ENCODE measurements at regions not wholly inside any gene's neighbourhood (a gene's known extent, or its start where the extent isn't known, plus 50 kb on each side); places are given as distances from the start of the nearest gene placed in this dataset.
"Not testable (repeated sequence)": the region's sequence is repeated elsewhere in the genome, so short reads cannot be mapped to it uniquely, and the experiment has no call there.

DNA sequence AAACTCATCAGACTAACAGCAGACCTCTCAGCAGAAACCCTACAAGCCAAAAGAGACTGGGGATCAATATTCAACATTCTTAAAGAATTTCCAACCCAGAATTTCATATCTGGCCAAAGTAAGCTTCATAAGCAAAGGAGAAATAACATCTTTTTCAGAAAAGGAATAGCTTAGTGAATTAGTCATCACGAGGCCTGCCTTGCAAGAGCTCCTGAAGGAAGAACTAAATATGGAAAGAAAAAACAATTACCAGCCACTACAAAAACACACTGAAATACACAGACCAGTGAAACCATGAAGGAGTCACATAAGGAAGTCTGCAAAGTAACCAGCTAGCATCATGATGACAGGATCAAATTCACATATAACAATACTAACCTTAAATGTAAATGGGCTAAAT, 328.0 kb downstream of the XPNPEP1 start:
- POLR2A ChIA-PET; H3K9me3 ChIP-seq (ENCODE audit: control extremely low read depth in 1 of 5, control insufficient read depth in 4 of 5, insufficient read depth in 2 of 5, low read depth in 1 of 5, low read length in 4 of 5); H3K4me1 ChIP-seq (ENCODE audit: control extremely low read depth in 1 of 4, control insufficient read depth in 4 of 4, insufficient read depth in 4 of 4, low read length in 3 of 4); H3K27ac ChIP-seq (ENCODE audit: insufficient read depth in 1 of 2, low read depth in 1 of 2, low read length in 2 of 2, poor library complexity in 1 of 2, severe bottlenecking in 2 of 2); H3K4me3 ChIP-seq (ENCODE audit: control insufficient read depth in 1 of 7, extremely low read depth in 1 of 7, insufficient read depth in 4 of 7, low read depth in 2 of 7, low read length in 6 of 7); H3K27me3 ChIP-seq (replicated peaks in 2 of 5; ENCODE audit: control insufficient read depth in 4 of 5, insufficient read depth in 5 of 5, low read length in 4 of 5); H3K36me3 ChIP-seq (ENCODE audit: control insufficient read depth in 4 of 4, insufficient read depth in 4 of 4, low read length in 3 of 4); DNase-seq; CTCF ChIA-PET: not testable (repeated sequence)
- no CpG with 5 or more reads among the region's 1 CpG for WGBS (ENCODE audit: insufficient coverage)

DNA sequence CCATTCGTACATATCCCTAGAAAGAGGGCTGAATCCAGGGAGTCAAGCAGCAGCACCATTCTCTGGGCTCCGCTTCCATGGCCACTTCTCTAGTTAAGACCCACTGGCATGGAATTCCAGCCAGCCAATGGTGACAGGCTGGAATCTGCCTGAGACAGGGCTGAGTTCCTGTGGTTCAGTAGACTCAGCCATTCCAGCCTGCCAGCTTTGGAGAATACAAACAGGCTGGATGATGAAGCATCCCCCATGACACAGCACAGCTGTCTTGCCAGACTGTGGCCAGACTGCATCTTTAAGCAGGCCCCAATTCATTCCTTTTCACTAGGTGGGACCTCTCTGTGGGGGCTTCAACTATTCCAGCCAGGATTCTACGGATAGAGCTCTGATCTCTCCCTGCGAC, 329.6 kb downstream of the XPNPEP1 start:
- POLR2A ChIA-PET = no interaction called here
- Histone ChIP-seq H3K27me3 (replicated peaks in 2 of 5; ENCODE audit: control insufficient read depth in 4 of 5, insufficient read depth in 5 of 5, low read length in 4 of 5) (no peaks in the 10 kb centered on the region), H3K4me1 (ENCODE audit: control extremely low read depth in 1 of 4, control insufficient read depth in 4 of 4, insufficient read depth in 4 of 4, low read length in 3 of 4) (no peaks in the 10 kb centered on the region), H3K27ac (ENCODE audit: insufficient read depth in 1 of 2, low read depth in 1 of 2, low read length in 2 of 2, poor library complexity in 1 of 2, severe bottlenecking in 2 of 2) (no peak overlapping the region), H3K4me3 (ENCODE audit: control insufficient read depth in 1 of 7, extremely low read depth in 1 of 7, insufficient read depth in 4 of 7, low read depth in 2 of 7, low read length in 6 of 7) (no peak overlapping the region), H3K36me3 (ENCODE audit: control insufficient read depth in 4 of 4, insufficient read depth in 4 of 4, low read length in 3 of 4) (no peaks in the 10 kb centered on the region), H3K9me3 (ENCODE audit: control extremely low read depth in 1 of 5, control insufficient read depth in 4 of 5, insufficient read depth in 2 of 5, low read depth in 1 of 5, low read length in 4 of 5) (peaks cover 0 to 5% (median 0%) of the 10 kb centered on the region in 5 experiments)
- WGBS (ENCODE audit: insufficient coverage) = 93% methylated on average over 4 of the region's 4 CpGs
- DNase-seq = no peak
- CTCF ChIA-PET = no interaction called here

DNA sequence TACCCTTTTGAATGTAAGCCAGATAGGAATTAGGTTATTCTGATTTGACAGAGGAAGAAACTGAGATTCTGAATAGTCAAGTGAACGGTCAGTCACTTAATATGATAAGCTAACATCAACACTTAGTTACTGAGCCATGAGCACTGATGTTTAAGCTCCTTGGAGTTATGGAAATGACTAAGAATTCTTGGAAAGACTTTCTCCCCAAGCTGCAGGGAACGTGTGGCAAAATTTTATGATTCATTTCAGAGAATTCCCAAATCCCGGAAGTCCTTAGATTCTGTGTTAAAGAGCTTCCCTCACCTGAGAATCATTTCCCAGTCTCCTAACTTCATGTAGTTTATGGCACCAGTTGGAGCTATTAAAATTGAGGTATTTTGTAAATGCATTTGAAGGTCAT, 330.9 kb downstream of the XPNPEP1 start:
- DNase-seq = no peak
- WGBS (ENCODE audit: insufficient coverage) = 88% methylated on average over 1 of the region's 3 CpGs
- Histone ChIP-seq H3K27ac (ENCODE audit: insufficient read depth in 1 of 2, low read depth in 1 of 2, low read length in 2 of 2, poor library complexity in 1 of 2, severe bottlenecking in 2 of 2) (no peak overlapping the region), H3K36me3 (ENCODE audit: control insufficient read depth in 4 of 4, insufficient read depth in 4 of 4, low read length in 3 of 4) (no peaks in the 10 kb centered on the region), H3K9me3 (ENCODE audit: control extremely low read depth in 1 of 5, control insufficient read depth in 4 of 5, insufficient read depth in 2 of 5, low read depth in 1 of 5, low read length in 4 of 5) (peaks cover 0 to 5% (median 0%) of the 10 kb centered on the region in 5 experiments), H3K4me3 (ENCODE audit: control insufficient read depth in 1 of 7, extremely low read depth in 1 of 7, insufficient read depth in 4 of 7, low read depth in 2 of 7, low read length in 6 of 7) (no peak overlapping the region), H3K4me1 (ENCODE audit: control extremely low read depth in 1 of 4, control insufficient read depth in 4 of 4, insufficient read depth in 4 of 4, low read length in 3 of 4) (no peaks in the 10 kb centered on the region), H3K27me3 (replicated peaks in 2 of 5; ENCODE audit: control insufficient read depth in 4 of 5, insufficient read depth in 5 of 5, low read length in 4 of 5) (no peaks in the 10 kb centered on the region)
- POLR2A ChIA-PET = no interaction called here
- CTCF ChIA-PET = no interaction called here

DNA sequence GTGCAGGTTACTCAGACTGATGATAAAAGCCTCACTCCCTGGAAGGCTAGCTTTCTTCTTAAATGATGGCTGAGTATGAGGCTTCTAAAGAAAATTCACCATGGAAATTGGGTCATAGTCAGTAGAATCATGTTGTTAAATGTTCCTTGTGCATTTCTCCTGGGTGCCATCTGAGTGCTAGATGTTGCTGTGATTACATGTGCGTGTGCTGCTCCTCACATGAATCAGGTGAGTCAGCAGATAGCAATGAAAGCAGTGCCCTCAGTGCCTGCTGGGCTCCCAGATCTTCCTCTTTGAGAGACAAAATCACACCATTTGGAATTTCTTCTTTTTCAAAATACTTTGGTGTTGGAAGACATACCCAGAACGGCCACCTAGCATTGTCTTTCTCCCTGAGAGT, 331.7 kb downstream of the XPNPEP1 start:
- WGBS (ENCODE audit: insufficient coverage) = 87% methylated on average over 2 of the region's 2 CpGs
- POLR2A ChIA-PET = no interaction called here

DNA sequence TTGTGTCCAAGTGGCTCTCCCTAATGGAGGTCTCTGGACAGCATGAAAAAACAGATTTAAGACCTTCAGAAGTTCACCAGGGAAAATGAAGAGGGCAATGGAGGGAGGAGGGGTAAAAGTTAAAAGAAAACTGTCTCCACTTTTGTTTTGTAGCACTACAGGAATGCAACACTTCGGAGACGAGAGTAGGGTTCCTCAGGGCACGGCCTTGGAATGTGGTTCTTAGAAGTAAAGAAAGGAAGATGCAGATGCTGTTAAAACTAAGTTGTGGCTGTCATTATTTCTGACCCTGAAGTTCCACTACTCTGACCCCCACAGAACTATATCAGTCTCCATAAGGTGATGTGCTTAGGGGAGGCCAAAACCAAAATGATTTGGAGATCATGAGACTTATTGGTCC, 335.1 kb downstream of the XPNPEP1 start:
- no peak overlapping the region for H3K4me3 ChIP-seq (ENCODE audit: control insufficient read depth in 1 of 7, extremely low read depth in 1 of 7, insufficient read depth in 4 of 7, low read depth in 2 of 7, low read length in 6 of 7)
- H3K27ac ChIP-seq (ENCODE audit: insufficient read depth in 1 of 2, low read depth in 1 of 2, low read length in 2 of 2, poor library complexity in 1 of 2, severe bottlenecking in 2 of 2) = no peak overlapping the region
- ChIA-PET CTCF (no interaction called here), POLR2A (no interaction called here)
- H3K27me3 ChIP-seq (replicated peaks in 2 of 5; ENCODE audit: control insufficient read depth in 4 of 5, insufficient read depth in 5 of 5, low read length in 4 of 5) = no peaks in the 10 kb centered on the region
- no peaks in the 10 kb centered on the region for H3K4me1 ChIP-seq (ENCODE audit: control extremely low read depth in 1 of 4, control insufficient read depth in 4 of 4, insufficient read depth in 4 of 4, low read length in 3 of 4)
- no peaks in the 10 kb centered on the region for H3K9me3 ChIP-seq (ENCODE audit: control extremely low read depth in 1 of 5, control insufficient read depth in 4 of 5, insufficient read depth in 2 of 5, low read depth in 1 of 5, low read length in 4 of 5)
- no peaks in the 10 kb centered on the region for H3K36me3 ChIP-seq (ENCODE audit: control insufficient read depth in 4 of 4, insufficient read depth in 4 of 4, low read length in 3 of 4)
- DNase-seq = no peak
- 88% methylated on average over 2 of the region's 3 CpGs for WGBS (ENCODE audit: insufficient coverage)

More for the DNA sequence above, 331.7 kb downstream of the XPNPEP1 start:
- CTCF ChIA-PET = no interaction called here
- DNase-seq = no peak
- Histone ChIP-seq H3K27me3 (replicated peaks in 2 of 5; ENCODE audit: control insufficient read depth in 4 of 5, insufficient read depth in 5 of 5, low read length in 4 of 5) (no peaks in the 10 kb centered on the region), H3K27ac (ENCODE audit: insufficient read depth in 1 of 2, low read depth in 1 of 2, low read length in 2 of 2, poor library complexity in 1 of 2, severe bottlenecking in 2 of 2) (no peak overlapping the region), H3K4me3 (ENCODE audit: control insufficient read depth in 1 of 7, extremely low read depth in 1 of 7, insufficient read depth in 4 of 7, low read depth in 2 of 7, low read length in 6 of 7) (no peak overlapping the region), H3K4me1 (ENCODE audit: control extremely low read depth in 1 of 4, control insufficient read depth in 4 of 4, insufficient read depth in 4 of 4, low read length in 3 of 4) (no peaks in the 10 kb centered on the region), H3K9me3 (ENCODE audit: control extremely low read depth in 1 of 5, control insufficient read depth in 4 of 5, insufficient read depth in 2 of 5, low read depth in 1 of 5, low read length in 4 of 5) (peaks cover 0 to 5% (median 0%) of the 10 kb centered on the region in 5 experiments), H3K36me3 (ENCODE audit: control insufficient read depth in 4 of 4, insufficient read depth in 4 of 4, low read length in 3 of 4) (no peaks in the 10 kb centered on the region)

DNA sequence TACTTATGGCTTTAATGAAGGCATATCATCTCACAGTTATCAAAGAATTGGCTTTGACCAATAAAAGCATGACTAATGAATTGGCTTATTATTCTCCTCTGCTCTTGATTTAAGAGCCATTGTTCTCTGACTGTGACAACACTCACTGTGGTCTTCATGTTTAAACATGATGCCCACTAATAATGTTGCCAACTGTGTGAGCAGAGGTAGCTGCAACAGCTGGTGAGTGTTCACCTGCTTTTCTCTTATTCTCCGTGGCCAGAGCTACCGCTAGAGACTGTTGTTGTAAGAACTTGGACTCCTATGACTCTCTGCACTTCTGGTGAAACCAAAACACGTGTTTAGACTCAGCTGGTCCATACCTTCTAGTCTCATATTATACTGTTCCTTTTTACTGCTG, 335.9 kb downstream of the XPNPEP1 start:
- no peak overlapping the region for H3K27ac ChIP-seq (ENCODE audit: insufficient read depth in 1 of 2, low read depth in 1 of 2, low read length in 2 of 2, poor library complexity in 1 of 2, severe bottlenecking in 2 of 2)
- no peak for DNase-seq
- ChIA-PET POLR2A (no interaction called here), CTCF (no interaction called here)
- H3K4me3 ChIP-seq (ENCODE audit: control insufficient read depth in 1 of 7, extremely low read depth in 1 of 7, insufficient read depth in 4 of 7, low read depth in 2 of 7, low read length in 6 of 7) = no peak overlapping the region
- no peaks in the 10 kb centered on the region for H3K27me3 ChIP-seq (replicated peaks in 2 of 5; ENCODE audit: control insufficient read depth in 4 of 5, insufficient read depth in 5 of 5, low read length in 4 of 5)
- H3K9me3 ChIP-seq (ENCODE audit: control extremely low read depth in 1 of 5, control insufficient read depth in 4 of 5, insufficient read depth in 2 of 5, low read depth in 1 of 5, low read length in 4 of 5) = no peaks in the 10 kb centered on the region
- H3K36me3 ChIP-seq (ENCODE audit: control insufficient read depth in 4 of 4, insufficient read depth in 4 of 4, low read length in 3 of 4) = no peaks in the 10 kb centered on the region
- no peaks in the 10 kb centered on the region for H3K4me1 ChIP-seq (ENCODE audit: control extremely low read depth in 1 of 4, control insufficient read depth in 4 of 4, insufficient read depth in 4 of 4, low read length in 3 of 4)
- 93% methylated on average over 2 of the region's 3 CpGs for WGBS (ENCODE audit: insufficient coverage)

DNA sequence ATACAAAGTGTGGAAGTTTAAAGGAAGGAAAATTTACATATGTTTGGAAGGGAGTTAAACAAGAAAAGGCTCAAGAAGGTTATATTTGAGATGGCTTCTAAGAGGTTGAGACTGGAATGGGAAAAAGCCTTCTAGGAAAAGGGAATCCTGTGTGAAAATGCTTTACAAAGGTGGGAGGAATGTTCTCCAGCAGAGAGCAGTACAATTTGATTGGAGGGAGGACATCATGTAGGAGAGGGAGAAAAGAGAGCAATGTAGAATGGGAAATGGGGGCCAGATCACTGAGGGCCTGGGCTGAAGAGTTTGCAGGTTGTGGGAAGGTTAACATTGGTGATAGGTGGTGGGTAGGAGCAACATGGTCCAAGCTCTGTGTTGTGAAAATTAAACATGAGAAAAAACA, 366.9 kb downstream of the XPNPEP1 start:
- no peak for DNase-seq
- no peak overlapping the region for H3K4me3 ChIP-seq (ENCODE audit: control insufficient read depth in 1 of 7, extremely low read depth in 1 of 7, insufficient read depth in 4 of 7, low read depth in 2 of 7, low read length in 6 of 7)
- no peak overlapping the region for H3K27ac ChIP-seq (ENCODE audit: insufficient read depth in 1 of 2, low read depth in 1 of 2, low read length in 2 of 2, poor library complexity in 1 of 2, severe bottlenecking in 2 of 2)
- no peaks in the 10 kb centered on the region for H3K27me3 ChIP-seq (replicated peaks in 2 of 5; ENCODE audit: control insufficient read depth in 4 of 5, insufficient read depth in 5 of 5, low read length in 4 of 5)
- ChIA-PET CTCF (no interaction called here), POLR2A (no interaction called here)
- H3K9me3 ChIP-seq (ENCODE audit: control extremely low read depth in 1 of 5, control insufficient read depth in 4 of 5, insufficient read depth in 2 of 5, low read depth in 1 of 5, low read length in 4 of 5) = no peaks in the 10 kb centered on the region
- H3K36me3 ChIP-seq (ENCODE audit: control insufficient read depth in 4 of 4, insufficient read depth in 4 of 4, low read length in 3 of 4) = no peaks in the 10 kb centered on the region
- no peaks in the 10 kb centered on the region for H3K4me1 ChIP-seq (ENCODE audit: control extremely low read depth in 1 of 4, control insufficient read depth in 4 of 4, insufficient read depth in 4 of 4, low read length in 3 of 4)

Data from common myeloid progenitor, CD34-positive (primary cell).